ENCODE measurements at regions not wholly inside any gene's neighbourhood (a gene's known extent, or its start where the extent isn't known, plus 50 kb on each side); places are given as distances from the start of the nearest gene placed in this dataset.

DNA sequence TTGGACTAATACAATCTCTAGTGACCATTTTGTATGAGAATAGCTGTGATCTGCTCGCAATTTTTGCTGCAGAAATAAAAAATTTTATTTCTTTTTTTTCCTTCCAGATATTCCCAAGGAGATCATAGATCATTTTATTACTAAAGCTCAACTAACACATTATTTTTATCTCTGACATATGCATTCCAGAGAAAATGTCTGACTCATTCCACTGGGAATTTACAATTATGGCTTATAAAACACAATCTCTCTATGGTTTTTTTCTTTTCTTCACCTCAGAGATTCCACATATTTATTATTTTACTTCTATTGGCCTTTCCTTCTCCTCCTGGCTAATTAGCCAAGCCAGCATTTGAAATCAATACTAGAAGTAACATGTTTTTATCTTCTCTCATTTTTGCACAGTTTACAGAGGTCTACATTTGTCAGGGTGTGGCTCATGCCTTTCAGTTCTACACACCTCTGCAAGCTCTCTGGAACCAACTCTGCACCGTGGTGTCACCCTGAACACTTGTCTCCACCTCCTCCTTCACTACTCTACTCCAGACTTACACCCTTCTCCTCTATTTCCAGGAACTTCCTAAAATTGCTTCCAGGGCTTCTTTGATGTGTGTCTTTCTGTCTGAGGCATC, 59.8 kb upstream of the GPM6A start:
- no peak for DNase-seq

DNA sequence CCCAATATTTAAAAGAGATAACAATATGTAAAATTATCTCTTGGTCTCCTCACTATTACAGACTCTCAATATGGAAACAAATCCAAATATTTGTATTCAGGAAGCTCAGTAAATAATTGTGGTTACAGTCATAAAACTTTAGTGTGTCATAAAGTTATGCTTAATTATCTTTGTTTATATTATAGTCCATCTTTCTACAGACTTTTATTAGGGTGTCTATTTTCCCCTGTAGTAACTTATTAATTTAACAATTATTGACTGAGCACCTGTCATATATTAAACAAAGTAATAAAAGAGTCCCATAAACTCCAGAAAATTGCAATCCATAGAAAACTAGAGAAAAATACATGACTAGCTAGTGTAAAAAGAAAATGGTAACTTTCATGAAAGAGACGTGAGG, 61.6 kb upstream of the GPM6A start:
- DNase-seq: no peak

DNA sequence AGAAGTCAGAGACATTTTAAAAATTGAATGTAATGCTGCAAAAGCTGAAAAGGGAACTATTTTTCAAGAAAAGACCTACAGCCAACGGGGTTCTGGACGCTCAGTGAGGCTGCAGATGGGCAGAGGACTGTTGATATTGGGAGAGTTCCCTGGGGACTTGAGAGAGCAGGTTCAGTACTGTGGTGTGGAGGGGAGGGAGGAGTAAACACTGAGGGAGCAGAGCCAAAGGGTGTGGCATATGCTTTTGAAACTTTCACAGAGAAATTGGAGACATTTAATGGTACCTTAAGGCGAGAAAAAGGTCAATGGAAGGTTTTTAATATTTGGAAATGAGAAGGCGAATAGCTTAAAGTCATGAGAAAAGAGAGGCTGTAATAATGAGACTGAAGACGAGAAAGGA, 62.2 kb upstream of the GPM6A start:
- no peak for DNase-seq

DNA sequence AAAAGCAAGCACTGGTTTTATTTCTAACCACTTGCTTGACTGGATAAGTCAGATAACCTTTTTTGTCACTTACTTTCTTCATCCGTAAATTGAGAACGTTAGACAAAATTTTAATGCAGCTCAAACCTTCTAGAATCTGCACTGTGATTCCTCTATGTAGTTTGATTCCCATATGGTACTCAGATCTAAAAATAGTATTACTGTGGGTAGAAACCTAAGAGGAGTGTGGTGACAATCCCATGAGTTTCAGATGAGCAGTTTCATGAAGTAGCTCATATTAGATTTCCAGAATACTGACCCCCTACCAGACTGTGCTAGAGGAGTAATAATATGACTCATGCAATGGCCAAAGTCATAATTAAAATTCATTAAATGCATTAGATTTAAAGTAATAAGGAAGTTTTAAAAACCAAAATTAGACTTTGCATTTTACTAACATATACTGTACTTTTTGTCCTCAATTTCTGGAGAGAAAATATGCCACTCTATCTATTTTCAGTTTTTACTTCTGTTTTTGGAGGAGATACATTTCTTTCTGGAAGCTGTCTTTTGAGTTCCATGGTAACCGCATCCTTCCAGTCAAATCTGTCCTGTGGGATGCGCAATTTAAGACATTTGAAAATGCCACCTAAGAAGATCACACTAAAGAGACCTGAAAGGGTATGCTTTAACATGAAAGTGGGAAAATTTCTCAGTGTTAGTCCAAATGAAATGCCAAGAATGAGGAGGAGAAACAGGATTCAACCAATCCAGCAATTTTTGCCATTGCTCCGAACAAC, 64.1 kb upstream of the GPM6A start:
- DNase-seq: no peak

DNA sequence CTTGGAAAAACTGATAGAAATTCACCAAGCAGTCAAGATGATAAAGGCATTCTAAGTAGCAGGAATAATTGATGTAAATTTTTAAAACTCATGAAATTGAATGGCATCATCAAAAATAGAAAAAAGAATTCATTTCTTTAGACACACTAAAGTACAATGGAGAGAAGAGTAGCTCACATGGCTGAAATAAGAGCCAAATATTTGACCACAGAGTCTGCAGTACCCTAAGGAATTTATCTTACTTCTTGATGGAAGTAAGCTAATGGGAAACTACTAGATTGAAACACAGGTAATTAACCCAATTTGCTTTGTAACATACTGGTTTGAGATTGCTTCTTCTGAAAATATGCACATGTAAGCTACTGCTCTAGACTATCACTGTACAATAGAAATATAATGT, 70.8 kb upstream of the GPM6A start:
- DNase-seq: no peak

DNA sequence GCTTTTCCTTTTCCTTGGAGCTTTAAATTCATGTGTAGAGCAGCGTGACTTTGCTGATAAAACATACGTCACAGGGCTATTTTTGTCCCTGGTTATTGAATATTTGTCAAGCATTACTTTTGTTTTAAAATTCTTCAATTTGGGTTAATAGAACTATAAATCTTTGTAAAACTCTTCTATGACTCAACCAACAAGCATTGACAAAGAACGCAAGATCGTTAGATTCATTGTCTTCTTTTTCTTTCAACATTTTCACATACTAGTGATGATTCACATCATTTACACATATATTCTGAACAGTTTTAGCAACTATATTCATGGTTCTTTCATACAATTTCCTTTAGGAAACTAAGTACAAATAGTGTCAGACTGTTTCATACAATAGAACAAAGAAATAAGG, 72.0 kb upstream of the GPM6A start:
- no peak for DNase-seq

DNA sequence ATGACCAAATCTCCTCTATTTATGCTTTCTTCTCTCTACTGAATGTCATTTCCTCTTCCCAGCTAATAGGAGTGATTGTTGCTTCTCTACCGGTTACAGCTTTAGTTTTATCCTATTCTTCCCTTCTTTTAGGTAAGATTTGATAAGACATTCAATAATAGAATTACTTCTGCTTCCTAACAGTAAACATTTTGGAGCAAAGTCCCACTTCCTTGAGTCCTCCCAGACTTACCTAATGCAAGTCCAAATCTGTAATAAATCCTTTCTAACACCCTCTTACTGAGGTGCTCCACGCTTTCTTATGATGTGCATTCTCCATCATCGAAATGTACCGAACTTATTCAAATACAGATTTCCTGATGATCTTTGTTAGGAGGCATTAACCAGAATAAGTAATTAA, 79.2 kb upstream of the GPM6A start:
- no peak for DNase-seq

DNA sequence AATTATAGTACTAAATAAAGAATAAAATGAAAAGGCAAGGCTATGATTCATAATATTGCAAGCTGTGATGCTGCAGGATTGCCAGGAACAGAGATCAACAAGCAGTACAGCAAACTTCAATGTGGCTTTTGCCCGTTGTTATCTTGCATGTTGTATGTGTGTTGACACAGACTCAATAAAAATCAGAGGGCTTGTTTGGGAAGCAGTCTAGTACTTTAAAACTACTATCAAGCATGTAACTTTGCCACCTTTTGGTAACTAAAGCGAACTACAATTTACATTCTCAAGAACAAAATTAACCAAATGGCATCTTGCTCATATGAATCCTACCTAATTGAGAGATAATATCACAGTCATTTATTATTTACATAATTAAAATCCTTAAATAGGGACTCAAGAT, 79.8 kb upstream of the GPM6A start:
- no peak for DNase-seq

DNA sequence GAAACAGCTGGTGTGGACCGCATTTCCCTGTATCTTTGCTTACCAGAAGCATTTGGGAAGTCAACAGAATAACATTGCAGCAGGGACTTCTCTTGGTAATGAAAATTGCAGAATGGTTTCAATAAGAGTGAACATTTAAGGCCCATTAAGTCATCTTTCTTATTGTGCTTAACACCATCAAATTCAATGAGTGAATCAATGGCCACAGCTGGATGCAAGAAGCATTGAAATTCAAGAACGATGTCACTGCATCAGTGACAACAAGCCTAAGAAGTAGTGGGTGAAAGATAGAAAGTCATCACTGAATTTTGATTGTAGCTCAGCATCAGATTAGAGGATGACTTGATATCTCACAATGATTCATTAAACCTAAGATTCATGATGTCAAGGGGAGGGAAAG, 93.9 kb upstream of the GPM6A start:
- DNase-seq: no peak

DNA sequence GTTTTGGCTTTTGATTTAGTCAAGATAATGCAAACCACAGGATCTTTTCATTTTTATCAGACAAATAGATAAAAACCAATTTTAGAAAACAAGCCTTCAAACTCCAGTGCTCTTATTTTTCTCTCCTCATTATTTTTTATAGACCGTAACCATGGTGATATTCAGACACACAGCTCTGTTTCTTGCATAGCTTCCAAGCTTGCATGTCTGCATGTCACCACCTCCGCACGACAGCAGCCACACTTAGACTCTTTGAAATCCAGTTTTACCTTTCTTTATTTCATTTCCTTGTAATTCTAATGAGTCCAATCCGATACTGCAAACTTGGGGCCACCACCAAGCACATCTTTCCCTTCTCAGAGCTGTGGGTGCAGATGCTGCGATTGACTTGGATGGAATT, 94.3 kb upstream of the GPM6A start:
- no peak for DNase-seq

DNA sequence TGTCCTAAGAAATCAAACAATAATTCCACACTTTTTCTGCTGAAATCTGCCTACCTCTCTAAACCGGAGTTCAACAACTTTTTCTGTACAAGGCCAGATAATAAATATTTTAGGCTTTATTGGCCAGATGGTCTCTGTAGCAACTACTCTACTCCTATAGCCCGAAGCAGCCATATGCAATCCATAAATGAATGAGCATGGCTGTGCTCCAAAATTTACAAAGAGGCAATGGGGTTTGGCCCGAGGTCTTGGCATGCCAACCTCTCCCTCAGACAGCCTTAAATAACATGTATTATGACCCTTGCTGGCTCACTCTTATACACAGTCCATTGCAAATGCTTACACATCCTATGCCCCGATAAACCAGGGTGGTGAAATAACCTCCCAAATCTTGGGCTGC, 98.6 kb upstream of the GPM6A start:
- no peak for DNase-seq

DNA sequence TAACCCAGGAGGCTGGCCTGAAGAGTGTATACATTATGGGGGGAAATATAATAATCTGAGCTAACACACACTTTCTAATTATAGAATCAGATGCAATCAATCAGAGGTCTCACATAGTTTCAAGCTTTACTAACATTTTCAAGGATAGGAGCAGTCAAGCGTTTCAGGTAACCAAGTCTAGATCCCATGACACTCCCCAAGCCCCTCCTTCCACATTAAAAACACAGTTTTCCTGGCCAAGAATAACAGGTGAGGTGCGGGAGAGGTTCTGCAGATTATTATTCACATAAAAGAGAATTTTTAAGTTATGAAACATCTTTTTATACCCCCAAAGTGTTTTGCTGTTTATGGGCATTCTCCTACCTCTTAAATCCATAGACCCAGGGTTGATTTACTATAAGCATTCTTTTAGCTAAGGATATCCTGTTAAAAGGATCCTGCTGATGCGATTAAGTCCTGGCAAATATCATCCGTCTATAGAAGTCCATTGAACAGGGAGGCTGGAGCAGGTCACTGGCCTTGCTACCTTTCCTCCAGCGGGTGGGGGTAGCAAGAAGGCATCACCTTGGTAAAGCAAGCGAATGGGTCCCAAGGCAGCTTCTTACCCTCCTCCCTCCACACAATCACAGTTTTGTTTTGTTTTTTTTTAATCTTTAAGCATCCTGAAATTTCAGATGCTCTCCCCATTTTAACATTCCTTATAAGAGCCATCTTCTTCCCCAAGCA, 104.7 kb upstream of the GPM6A start:
- DNase-seq: no peak

DNA sequence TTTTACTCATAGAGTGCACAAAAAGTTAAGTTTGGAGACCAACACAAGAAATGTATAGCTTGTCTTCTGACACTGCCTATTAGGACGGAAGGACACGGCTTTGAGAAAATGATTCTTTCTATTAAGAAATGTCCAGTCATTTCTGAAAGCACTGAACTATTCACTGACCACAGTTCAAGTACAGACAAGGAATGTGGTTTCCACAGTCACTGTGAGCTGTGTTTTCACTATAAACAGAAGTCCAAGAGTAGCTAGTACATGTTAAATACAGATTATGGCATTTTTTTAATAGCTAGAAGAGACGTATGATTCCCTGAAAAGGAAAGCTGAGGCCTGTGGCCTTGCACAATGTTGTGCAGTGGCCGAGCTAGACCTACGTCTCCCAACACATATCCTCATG, 115.1 kb upstream of the GPM6A start:
- DNase-seq: no peak

DNA sequence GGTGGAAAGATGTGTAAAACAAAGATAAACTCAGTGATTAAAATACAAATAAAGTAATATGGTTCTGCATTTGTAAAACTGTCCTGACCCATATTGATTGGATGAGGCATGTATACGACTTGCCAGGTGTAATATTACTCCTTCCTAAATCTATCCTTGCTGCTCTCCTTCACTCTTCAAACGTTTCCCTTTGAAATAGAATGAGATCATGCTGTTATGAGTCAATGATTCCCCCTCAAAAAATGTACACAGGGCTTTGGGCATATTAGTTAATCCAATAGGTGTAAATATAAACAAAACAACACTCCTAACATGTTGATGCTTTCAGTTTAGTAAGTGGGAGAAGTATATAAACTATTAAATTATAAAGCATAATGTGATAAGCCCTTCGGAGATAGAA, 117.4 kb upstream of the GPM6A start:
- DNase-seq: no peak

DNA sequence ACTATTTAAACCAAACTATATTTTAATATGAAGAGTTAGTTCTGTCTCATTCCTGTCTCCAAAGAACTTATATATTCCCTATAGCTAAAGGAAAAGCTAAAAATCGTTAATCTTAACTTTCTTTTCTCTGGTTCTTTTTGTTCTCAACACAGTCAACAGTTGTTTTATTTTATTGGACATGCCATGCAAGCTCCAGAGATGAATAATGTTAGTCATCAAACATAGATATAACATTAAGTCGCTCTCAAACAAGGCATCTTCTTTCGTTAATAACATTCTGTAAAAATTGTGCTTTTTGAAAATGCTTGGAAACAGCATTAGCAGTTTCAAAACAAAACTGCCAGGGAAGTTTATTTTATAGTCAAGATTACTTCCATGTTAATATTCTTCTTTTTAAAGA, 117.9 kb upstream of the GPM6A start:
- DNase-seq: no peak

DNA sequence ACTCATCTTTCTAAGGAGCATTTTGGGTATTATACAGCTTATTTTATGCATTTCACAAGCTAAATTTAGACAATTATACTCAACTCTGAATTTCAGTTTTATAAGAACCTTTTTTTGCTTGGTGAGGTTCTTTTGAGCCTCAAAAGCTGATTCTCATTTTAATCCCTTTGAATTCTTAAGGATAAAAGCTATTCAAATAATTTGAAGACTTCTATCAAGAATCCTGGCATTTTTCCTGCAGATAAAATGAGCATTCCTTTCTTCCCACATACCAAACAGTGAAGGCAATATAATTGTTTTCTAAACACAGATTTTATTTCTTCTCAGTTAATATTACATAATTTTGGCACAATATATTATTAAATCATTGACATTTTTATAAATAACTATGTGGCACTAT, 118.4 kb upstream of the GPM6A start:
- no peak for DNase-seq

DNA sequence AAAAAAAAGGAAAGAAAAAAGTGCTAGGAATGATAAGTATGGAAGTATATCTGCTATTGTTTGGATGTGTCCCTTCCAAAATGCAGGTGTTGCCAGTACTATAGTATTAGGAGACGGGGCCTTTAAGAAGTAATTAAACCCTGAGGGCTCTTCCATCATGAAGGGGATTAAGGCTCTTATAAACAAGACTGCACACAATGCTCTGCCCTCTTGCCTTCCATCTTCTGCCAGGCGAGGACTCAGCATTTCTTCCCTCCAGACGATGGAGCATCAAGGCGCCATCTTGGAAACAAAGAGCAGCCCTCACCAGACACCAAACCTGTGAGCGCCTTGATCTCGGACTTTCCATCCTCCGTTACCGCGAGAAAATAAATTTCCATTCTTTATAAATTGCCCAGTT, 120.1 kb upstream of the GPM6A start:
- DNase-seq: no peak

DNA sequence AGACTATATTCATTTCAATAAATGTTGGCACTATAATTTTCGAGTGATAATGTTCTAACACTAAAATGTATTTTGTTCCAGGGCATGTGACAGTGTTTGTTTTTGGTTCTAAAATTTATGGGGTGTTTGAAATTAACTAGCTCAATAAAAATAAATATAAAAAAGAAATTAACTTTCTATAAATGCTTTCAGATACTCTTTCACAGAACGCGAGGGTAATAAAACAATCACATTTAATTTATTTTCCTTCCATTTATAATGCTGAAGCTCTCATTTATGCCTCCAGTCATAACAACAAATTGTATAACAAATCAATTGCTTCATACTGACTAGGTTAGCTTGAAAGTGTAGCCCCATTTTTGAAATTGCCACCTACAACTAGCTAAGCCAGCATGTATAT, 122.4 kb upstream of the GPM6A start:
- no peak for DNase-seq

DNA sequence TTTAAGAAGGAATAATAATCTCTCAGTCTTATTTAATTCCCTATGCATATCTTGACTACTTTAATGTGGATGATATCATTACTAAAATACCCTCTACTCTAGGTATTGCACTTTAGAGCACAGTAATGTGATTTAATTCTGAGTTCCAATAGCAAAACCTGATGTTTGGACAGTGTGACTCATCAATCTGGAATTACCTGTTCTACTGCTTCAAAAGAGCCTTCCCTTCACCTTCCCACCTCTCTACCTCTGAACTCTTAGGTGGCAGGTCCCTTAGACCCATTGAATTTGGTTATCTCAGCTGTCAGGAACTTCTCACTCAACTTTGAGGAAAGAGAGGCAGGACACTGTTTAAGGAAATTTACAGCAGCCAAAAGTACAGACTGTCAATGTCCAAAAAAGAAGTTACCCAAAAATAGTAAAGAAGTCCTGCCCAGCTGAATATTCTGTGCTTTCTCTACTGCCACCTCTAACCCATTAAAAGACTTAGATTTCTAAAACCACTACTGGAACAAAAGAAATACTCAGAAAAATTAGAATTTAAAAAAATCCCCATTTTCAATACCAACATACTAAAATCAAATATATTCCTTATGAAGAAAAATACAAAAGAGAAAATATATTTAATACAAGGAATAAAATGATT, 123.1 kb upstream of the GPM6A start:
- no peak for DNase-seq

DNA sequence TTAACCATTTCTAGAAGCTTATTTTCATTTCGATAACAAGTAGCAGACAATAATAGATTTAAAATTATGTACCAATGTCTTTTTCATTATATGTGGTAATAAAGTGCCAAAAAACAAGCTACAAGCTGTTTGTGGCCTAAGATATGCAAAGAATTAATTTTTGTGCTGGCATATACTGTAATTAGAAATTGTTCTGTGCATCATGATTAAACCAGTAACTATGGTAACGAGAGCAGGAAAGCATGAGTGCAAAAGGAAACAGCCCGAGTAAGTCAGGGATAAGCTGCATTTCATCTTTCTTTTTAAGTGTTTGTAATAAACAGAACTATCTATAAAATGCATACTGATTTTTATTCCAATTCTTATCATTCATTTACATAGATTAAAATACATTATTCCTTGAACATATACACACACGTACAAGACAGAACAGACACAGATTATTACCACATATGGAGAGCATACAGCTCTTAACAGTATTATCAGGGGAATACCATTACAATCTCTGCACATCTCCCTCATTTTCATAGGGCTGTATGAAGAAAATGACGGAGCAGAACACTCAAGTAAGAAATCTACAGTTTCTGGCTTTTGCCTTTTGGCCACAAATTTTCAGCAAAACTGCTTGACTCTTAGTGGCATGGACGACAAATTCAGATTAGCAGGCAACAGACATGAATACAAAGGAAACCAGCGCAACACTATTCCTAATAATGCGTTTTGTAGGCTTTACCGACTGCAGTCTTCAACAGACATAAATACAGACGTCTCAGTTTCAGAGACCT, 121.3 kb upstream of the WDR17 start:
- DNase-seq: no peak

DNA sequence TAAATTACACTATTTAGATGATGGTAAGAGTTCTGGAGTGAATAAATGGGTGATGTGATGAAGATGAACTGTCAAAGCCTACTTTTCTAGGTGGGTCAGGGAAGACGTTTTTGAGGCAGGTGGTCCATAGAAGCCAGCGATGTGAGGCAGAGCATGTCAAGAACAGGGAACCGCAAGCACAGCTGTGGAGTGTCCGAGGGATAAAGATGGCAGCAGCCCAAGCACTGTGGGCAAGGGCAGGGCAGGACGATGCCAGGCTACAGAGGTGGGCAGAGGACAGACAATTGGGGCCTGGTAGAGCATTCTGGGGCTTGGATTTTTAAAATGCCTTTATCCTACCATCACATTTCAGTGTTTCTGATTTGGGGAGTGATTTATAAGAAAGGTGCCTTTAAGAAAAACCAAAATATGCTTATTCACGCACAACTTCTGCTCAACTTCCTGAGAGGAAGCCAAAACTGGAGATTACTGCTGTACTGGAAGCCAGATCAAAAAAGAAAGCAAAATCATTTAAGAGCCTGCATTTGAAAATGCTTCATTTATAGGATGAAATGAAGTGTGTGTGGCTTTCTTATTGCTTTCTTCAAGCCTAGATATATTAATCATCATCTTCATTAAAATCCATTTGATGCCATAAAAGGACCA, 119.0 kb upstream of the WDR17 start:
- DNase-seq: peak; percentile 14 to 55 (median 38)

DNA sequence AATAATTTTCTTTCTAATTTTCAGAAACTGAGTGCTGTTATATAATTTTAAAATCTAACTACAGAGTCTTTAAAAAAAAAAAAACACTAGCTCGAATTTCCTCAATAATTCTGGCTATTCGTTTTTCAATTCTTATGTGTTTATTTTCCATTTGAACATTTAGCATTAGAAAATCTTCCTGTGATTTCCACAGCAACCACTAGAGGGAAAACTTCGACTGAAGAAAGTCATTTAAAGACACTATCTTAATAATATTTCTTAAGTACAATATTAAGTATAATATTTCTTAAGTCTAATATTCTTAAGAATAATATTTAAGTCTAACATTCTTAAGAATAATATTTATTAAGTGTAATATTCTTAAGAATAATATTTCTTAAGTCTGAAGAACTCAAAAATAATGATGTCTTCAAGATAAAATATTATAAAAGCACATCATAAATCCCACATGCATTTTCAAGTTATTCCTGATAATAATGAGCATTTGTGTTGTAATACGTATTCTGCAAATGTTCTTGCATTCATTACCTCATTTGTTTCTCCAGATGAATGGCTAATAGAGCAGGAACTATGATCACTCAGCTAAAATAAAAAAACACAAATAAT, 118.4 kb upstream of the WDR17 start:
- peak; percentile 39 to 61 (median 57) for DNase-seq

All from suppressor macrophage treated with lipopolysaccharide for 1 hour (primary cell).